NCI-H187 treated with DMSO at 0.1 percent for 48 hours (cell line): ENCODE measurements at regions not wholly inside any gene's neighbourhood (a gene's known extent, or its start where the extent isn't known, plus 50 kb on each side); places are given as distances from the start of the nearest gene placed in this dataset.

ENCODE experiments used
- DNase-seq: peaks from one replicate; lab custom pipeline; 2025; lab: John Stamatoyannopoulos, UW

DNA sequence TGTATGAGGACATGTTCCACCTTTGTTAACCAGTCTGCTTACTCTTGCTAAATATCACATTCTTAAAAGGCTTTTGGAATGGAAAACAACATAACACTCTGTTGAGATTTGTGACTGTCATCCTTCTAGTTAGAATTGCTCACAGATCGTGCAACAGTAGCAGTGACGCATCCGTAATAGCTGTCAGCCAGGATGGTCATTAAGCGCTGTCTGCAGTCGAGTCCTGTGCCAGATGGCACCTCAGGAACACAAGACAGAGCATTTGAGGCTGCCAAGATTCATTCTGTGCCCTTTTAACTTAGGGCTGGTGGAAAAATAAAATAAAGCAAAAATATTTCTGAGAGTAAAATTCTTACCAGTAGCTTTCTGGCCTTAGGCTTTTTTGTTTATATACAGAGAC is 348.6 kb downstream of the ANKRD7 start:
- no peak for DNase-seq

GRCh38 chr7:118575393-118575948 is 351.0 kb downstream of the ANKRD7 start:
- no peak for DNase-seq

GRCh38 chr7:118580743-118581382 is 356.4 kb downstream of the ANKRD7 start:
- DNase-seq = no peak

- no peak for DNase-seq
Measured at GRCh38 chr7:118583641-118584040, 359.1 kb downstream of the ANKRD7 start.

- DNase-seq = no peak
Measured at GRCh38 chr7:118586248-118586647, 361.7 kb downstream of the ANKRD7 start.

DNA sequence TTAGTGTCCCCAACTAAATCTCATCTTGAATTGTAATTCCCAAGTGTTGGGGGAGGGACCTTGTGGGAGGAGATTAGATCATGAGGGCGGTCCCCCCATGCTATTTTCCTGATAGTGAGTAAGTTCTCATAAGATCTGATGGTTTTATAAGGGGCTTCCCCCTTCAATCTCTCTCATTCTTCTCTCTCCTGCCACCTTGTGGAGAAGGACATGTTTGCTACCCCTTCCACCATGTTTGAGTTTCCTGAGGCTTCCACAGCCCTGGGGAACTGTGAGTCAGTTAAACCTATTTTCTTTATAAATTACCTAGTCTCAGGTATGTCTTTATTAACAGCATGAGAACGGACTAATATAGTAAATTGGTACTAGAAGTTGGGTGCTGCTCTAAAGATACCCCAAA is 365.6 kb downstream of the ANKRD7 start:
- DNase-seq = no peak

DNA sequence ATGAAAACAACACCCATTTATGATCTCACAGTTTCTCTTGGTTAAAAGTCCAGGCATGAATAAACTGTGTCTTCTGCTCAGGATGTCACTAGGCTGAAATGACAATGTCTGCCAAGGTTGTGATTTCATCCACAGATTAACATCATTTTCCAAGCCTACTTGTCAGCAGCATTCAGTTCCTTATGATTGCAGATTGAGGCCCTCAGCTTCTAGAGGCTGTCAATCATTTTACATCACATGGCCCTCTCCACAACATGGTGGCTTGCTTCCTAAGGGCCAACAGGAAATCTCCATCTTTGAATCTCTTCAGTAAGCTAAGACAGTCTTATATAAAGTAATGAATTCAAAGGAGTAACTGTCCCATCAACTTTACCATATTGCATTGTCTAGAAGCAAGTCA is 377.6 kb downstream of the ANKRD7 start:
- DNase-seq = no peak

- no peak for DNase-seq
Measured at GRCh38 chr7:118606602-118607001, 382.1 kb downstream of the ANKRD7 start.

- DNase-seq = no peak
Measured at GRCh38 chr7:118609207-118609606, 384.7 kb downstream of the ANKRD7 start.

DNA sequence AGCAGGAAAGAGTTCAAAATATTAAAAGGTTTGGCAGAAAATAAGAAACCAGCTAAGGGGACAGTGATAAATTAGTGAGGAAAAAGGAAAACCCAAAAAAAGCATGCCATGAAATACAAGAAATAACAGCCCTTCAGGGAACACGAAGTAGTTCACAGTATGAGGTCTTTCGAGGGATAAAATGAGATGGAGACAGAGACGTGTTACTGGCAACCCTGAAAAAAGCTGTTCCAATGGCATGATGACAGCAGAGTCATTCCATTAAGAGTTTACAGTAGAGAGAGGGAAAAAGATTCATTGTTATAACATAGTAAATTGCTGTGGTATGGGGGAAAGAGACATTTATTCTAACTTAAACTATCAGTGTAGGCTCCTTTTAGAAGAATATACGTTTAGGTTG is 391.2 kb downstream of the ANKRD7 start:
- no peak for DNase-seq

- no peak for DNase-seq
Measured at GRCh38 chr7:118621810-118622360, 397.4 kb downstream of the ANKRD7 start.

DNA sequence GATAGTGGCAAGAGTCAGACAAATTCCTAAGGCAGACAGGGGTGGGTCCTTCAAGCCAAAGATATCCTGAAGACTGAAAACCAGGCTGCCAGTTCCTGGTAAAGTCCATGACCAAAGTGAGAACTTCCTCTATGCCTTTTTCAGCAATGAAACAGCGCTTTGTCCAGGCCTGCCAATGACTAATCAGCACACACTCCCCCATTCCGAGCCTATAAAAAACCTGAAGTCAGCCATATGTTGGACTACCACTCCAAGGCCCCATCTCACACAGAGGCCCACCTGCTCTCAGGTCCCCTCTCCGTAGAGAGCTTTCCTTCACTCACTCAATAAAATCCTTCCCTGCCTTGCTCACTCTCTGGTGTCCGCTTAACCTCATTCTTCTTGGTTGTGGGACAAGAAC is 402.2 kb downstream of the ANKRD7 start:
- no peak for DNase-seq

- no peak for DNase-seq
Measured at GRCh38 chr7:118627467-118627866, 403.0 kb downstream of the ANKRD7 start.

- DNase-seq = no peak
Measured at GRCh38 chr7:118629898-118630438, 405.5 kb downstream of the ANKRD7 start.

GRCh38 chr7:118642396-118642795 is 417.9 kb downstream of the ANKRD7 start:
- DNase-seq = no peak

DNA sequence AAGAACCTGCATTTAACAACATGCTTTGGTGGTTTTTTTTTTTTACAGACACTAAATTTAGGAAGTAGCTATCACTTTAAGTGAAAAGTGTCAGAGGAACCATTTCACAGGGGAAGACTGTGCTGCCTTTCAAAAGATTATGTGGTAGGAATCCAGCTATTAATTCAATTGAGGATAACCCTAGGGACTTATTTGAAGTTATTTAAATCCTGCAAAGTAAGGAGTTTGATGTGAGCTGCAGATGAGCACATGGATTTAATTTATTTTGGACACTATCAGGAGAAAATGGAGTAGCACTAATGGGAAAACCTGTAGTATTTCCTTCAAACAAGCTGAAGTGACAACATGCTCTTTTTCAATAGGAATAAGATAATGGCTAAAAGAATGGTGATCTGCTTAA is 419.8 kb downstream of the ANKRD7 start:
- DNase-seq = no peak

DNA sequence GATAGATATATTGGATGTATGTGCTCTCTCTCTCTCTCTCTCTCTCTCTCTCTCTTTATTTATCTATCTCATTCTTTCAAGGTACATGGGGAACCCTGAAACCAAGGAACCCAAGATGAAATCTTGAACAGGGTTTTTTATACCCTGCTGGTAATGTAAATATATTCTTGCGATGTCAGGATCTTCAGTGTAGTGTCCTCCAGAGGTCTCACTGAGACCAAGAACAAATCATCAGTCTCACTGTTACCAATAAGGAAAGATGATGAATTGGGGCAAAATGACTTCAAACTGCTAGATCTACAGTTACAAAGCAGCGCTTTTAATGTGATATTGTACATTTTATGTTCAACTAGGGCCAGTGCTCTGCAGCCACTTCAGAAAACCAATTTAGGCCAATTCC is 423.5 kb downstream of the ANKRD7 start:
- no peak for DNase-seq

DNA sequence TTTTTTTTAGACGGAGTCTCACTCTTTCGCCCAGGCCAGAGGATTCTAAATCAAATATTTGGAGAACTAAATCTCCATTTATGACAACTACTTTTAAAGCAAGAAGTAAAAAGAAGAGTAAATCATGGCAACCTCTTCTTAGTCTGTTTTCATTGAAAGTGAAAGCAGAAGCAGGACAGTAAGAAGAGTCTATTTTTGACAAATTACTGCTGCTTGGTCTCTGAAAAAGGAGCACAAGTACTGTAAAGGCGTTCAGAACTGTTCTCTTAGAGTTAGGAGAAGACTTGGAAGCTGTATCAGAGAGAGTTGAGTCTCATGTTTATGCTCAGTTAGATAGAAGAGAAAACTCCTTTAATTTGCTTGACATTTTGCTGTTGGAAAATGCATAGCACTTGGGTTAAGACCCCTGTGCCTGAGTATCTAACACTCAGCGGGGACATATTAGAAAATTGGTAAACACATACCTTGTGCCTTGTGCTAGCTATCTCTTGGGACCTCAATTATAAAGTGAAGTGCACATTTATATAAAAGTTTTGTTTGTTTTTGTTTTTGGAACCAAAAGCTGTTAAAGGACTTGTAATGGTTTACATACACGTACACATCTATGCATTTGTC is 433.0 kb downstream of the ANKRD7 start:
- DNase-seq = no peak

GRCh38 chr7:118662266-118662665 is 437.8 kb downstream of the ANKRD7 start:
- DNase-seq = no peak

DNA sequence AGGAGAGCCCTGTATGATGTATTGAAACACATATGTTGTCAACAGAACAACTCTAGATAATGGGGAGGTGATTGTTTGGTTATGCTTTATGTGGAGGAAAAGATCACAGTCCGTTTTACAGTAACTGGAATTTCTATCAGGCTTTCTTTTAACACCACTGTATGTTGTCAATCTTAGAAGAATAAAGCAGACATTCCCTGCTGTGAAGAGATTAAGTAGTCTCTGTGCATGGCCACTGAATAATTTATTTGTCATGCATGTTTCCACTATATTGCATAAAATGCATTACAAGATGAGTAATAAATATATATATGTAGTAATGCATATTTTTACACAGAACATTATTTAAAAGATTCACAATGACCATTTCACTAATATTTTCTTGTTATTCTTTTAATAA is 440.0 kb downstream of the ANKRD7 start:
- DNase-seq = no peak

GRCh38 chr7:118671149-118671548 is 446.6 kb downstream of the ANKRD7 start:
- DNase-seq = no peak

GRCh38 chr7:118684796-118685195 is 460.3 kb downstream of the ANKRD7 start:
- DNase-seq = no peak

DNA sequence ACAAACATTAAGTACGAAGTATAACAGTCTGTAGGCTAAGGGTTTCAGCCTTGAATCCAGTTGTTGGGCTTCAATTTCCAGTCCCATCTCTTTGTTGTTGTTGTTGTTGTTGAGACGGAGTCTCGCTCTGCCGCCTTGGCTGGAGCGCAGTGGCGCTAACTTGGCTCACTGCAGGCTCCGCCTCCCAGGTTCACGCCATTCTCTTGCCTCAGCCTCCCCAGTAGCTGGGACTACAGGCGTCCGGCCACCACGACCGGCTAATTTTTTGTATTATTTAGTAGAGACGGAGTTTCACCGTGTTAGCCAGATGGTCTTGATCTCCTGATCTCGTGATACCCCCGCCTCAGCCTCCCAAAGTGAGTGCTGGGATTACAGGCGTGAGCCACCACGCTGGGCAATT is 464.9 kb downstream of the ANKRD7 start:
- no peak for DNase-seq
